Muscle of arm (tissue), 1 donor: ENCODE measurements at regions not wholly inside any gene's neighbourhood (a gene's known extent, or its start where the extent isn't known, plus 50 kb on each side); places are given as distances from the start of the nearest gene placed in this dataset.

ENCODE experiments used
- DNase-seq: peaks from one replicate; pipeline ENCODE4 v3.0.0-alpha.2; 2013

DNA sequence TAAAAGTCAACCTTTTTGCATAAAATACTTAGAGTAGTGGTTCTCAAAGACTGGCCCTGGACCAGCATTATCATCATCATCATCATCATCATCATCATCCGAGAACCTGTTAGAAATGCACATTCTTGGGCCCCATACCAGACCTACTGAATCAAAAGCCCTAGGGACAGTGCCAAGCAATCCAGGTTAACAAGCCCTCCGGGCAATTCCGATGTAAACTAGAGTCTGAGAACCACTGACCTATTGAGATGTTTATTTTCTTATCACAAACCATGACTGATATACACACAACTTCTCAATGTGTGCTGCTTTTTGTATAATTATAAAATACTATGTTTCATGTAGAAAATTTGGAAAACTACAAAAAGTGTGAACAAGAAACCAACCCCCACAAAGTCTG is 133.4 kb upstream of the GATB start:
- DNase-seq = no peak

DNA sequence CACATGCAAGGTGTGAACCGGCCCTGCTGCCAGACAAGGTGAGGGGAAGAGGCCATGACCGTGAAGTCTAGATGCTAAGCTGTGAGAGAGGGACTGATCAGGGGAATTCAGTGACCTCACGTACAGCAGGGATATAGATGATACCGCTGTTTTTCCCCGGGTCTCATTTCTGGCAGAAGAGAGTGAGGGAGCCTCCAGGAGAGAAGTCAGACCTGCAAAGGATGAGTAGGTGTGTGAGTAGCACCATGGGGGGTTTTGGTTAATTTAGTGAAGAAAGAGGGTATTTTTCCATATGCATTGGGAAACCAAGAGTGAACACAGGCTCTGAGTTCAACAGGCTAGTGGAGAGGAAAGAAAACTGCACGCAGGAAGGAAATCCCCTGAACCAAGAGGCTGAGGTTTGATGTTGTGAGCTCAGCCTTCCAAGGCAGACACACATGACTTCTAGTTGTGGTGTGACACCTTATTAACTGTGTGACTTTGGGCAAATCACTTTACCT is 127.6 kb upstream of the GATB start:
- no peak for DNase-seq

DNA sequence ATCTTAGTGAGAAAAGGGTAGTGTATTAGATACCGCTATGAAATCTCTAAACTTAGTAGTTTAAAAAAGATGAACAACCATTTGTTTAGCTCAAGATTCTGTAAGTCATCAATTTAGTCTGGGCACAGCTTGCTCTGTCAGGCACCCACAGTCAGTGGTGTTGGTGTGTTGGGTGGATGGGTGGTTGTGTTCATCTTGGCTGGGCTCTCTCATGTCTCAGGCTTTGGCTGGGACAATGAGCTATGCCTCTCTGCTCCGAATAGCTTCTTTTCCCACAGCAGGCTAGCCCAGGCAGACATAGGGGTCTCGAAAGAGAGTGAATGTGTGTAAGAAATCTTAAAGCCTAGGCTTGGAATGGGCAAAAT is 127.0 kb upstream of the GATB start:
- no peak for DNase-seq

DNA sequence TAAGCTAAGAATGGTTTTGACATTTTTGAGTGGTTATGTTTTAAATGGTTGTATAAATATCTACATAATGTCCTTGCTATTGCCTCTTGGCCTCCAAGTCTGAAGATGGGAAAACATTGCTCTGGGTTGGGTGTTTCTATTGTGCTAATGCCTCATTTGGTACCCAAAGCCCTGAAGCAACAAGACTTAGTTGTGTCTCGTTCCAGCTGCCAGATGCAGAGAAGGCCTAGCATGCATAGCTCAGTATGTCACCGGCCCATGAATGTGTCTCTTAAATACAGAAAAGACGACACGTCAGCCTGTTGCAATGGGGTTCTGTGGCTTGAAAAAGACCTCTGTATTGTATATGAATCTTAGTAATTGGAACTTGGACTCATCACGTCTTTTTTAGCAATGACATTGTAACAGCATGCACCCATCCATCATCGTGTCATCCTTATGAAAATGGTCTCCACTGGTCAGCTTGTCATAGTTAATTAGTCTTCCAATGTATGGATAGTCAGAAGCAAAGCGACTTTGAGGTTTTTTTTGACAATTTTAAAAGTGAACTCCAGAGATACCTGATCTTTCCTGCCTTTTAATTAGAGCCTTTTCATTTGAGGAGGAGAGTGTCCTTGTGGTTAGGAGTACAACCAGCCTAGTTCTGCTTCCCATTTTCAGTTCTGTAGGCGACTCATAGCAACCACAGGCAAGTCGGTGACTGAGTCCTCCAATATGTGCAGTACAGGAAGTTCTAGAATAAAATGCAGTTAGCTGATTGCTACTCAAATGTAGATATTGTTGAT is 126.4 kb upstream of the GATB start:
- no peak for DNase-seq

DNA sequence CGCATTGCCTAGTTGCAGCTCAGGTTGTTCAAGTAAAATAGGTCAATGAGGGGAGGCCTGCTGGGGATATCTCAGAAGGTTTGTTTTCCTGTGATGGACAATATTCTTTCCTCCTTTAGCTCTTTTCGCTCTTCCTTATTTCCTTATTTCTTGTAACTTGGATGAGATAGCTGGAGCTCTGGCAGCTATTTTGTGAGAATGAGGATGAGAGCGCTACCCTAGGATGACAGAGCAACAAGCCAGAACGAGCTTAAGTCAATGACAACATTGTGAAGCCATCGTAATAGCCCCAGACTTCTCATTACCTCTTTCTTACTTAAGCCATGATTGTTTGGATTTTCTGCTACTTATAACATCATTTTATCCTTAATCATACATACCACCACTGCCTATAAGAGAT is 124.3 kb upstream of the GATB start:
- no peak for DNase-seq

DNA sequence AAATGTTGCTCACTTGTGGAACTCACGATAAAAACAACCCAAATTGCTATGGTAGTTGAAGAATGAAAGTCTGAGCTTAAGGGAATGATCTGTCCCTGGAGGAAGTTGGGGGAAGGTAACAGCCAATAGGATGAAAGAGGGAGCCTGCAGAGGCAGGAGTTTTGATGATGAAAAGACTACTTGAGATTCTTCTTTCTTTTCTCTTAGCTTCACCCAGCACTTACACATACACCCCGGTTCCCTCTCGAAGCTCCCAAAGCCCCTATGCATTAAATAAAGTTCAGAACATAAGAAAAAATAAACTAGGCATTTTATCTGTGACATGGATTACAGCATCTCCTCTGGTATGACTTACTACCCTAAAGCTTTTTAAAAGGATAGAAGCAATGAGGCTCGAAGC is 122.9 kb upstream of the GATB start:
- no peak for DNase-seq

DNA sequence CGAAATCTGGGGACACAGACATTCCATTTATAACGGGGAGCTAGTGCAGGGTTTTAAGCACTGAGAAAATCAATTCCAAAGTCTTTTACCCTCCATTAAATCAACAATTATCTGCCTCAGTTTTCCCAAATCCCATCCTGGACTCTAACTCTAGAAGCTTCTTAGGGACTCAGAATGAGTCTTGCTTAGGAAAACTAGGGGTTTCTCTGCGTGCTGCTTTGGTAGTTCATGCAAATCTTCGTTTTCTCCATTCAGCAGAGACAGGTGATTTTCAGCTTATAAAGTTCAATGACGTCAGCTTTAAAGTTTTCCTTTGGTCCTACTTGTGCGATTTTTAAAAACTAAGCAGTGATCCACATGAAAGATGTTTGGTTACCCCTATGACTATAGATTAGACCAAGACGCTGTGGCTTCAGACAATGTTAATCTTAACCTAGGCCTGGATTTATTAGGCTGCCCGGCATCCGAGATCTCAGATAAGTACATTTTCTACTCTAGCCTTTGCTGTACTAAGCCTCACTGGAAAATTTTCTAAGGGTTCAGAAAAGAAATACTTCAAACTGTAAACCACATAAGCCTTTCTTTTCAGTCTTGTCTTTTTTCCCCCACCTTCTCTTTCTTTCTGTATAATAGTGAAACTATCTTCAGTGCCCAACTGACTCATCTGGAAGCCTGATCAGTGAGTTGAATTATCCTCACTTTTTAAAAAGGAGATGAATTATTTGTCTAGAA is 121.4 kb upstream of the GATB start:
- no peak for DNase-seq

DNA sequence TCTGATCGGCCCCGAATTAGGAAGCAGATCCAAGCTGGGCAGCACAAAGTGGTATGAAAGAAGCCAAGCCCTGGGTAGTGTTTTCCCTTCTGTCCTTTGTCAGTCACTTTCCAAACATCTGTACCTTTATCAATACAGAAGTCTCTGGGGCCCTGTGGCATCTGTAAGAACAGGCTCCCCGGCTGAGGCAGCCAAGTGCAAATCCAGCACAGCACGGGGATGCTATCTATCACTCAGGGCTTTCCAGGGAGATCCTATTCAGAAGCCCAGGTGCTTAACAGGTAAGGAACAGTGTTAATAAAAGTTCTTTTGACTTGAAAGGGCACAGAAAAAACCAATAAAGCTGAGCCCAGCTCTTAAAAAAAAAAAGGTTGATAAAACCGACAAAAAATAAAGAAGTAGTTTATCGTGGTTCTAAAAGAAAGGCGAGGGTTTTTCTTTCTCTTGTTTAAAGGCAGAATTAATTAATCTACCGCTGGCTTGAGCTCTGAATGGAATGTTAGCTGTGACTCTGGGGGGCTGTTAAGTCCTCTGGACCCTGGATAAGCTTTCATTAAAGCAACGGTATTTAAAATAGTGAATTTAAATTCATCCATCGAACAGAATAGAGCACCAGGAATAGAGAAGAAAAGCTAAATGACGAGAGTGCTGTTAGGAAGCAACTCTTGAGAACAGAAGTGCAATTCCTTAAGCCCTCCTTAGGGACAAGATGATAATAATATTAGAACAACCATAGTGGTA is 119.1 kb upstream of the GATB start:
- no peak for DNase-seq

DNA sequence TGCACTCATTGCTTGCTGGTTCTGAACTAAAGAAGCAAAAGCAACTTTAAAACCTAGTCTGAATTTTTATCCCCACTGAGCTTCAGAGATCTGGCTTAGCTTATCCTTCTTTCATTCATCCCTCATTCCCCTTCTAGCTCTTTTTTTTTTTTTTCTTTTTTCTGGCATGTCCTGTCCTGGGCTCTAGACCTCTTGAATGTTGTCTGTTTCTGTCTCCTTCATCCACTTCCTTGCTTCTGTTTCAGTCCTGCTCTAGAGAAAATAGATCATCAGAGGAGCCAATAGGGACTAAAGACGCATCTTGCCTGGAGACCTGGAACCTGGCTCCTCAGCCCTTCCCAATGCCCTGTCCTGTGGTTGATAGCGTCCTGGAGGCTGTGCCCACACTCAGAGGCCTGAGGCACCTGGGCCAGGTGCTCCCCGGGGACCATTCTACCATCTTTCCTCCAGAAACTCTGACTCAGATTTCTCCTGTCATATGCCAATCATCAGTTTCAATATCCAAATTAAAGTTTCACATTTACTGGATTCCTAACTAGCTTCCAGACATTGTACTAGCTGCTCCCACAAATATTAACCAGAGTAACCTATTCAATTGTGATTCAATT is 115.7 kb upstream of the GATB start:
- no peak for DNase-seq

DNA sequence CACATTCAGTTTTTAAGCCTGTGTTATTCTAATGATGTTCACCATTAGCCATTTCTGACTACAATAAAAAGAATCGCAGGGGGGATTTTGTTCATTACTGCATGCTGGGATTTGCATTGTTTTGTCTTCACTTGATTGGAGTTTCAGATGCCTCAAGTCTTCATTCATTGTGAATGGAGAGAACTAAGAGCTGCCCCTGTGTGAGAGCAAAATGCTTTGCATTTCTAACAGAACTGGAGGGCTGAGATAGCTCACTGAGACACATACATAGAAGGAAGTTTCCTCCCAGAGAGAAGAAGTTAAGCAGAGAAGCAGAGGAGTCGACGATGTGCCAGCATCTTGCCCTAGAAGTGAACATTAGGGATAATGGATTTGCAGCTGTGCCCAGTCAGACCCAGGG is 113.5 kb upstream of the GATB start:
- no peak for DNase-seq

DNA sequence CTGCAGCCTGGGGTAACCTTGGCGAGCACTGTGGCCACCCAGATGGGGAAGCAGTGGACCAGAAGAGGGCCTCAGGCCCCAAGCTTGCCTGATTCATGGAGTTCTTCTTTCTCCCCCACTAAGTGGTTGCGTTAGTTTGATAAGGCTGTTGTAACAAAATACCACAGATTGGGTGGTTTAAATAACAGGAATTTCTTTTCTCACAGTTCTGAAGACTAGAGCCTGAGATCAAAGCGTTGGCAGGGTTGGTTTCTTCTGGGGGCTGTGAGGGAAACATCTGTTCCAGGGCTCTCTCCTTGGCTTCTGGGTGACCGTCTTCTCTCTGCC is 105.7 kb upstream of the GATB start:
- DNase-seq = no peak

DNA sequence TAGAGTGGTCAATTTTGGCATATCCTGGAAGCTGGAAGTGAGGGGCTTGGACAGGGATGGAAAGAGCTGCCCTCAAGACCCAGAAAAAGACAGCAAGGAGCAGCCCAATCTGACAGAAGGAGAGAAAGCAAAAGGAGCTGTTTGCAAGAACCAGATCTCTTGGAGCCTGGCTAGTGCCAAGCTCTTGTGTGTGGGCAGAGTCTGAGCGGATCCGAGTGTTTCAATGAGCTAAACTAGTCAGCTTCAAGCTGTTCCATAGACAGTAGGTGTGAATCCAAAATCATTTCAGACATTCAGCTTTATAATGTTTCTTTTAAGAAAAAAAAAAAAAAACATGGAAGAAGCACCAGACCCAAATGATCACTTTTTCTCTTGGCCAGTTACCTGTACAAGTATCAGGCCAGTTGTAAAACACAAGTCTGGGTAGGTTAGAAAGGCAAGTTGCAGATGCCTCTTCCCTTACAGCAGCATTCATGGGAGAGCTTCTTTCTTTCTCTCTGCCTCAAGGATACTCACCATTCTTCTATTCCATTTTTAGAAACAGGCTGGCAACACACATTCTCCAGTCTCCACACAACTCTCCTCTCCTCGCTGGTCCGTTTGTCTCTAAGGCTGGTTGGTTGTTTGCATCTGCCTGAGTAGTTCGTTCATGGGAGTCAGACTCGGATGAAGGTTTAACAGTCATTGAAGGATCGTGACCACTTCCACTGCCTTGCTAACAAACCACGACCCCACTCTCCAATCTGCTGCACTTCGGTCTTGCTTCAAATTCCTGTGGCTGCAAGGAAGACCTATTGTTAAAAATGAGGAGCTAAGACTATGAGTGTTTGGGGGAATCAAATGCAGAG is 105.2 kb upstream of the GATB start:
- DNase-seq = no peak

DNA sequence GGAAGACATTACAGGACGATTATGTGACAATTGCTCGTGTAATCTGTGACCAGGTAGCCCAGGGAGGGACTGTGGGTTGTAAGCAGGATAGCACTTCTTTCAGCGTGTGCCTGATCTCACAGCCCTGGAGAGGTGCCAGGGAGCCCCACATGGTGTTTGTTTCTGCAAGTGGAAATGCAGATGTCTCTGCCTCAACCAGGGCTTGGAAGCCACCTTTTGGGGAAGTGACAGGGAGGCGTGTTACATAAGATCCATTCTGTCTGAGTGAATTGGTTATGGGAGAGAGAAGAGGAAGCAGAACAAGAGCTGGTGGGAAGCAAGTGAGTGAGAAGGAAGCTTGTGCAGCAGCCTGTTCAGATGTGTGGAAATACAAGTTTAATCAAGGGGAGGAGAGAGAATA is 104.5 kb upstream of the GATB start:
- peak; percentile 40 for DNase-seq

DNA sequence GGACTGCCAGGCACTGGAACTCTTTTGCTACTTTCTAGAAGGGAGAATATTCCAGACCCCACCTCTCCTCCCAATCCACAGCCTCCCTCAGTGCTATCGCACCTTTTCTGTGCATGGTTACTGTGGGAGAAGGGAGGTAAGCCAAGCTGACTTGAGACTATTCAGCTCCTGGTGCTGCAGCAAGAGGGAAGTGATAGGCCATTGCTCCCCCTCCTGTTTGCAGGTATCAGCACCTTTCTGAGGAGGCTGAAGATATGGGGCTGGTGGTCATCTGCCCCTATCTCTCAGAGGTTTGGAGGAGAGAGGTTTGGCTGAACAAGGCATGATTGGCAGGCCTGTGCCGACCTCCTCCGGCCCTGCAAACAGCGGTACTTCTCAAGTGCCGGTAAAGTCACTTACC is 103.3 kb upstream of the GATB start:
- no peak for DNase-seq

DNA sequence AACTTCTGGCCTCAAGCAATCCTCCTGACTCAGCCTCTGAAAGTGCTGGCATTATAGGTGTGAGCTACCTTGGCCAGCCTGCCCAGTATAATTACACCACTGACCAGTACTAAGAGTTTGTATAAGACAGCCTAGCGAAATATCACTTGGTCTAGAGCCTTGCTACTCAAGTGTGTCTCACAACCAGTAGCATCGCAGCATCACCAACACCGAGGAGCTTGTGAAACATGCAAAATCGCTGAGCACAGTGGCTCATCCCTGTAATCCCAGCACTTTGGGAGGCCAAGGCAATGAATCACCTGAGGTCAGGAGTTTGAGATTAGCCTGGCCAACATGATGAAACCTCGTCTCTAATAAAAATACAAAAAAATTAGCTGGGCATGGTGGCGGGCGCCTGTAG is 102.0 kb upstream of the GATB start:
- DNase-seq = no peak

DNA sequence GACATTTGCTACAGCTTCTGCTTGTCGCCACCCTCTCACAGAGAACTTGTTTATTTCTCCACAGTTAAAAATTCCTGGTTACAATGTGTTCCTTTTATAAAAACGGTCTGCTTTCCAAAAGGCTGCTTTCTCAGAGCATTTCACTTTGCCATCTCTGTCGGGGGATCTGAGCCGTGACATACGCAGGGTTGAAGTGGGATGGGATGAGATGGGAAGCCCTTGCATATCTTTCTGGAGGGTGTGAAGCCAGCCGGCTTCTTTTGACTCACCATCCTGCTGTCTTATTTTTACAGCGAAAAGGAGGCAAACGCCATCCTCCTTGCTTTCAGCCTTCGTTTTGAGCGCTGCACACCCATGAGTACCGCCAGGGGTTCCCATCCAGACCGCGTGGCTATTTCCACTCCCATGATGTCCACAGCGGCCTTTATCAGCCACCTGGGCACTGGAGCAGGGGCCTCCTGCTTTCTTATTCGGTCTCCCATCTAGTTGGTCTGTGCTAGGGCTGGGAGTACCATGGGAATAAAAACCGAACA is 99.8 kb upstream of the GATB start:
- no peak for DNase-seq

DNA sequence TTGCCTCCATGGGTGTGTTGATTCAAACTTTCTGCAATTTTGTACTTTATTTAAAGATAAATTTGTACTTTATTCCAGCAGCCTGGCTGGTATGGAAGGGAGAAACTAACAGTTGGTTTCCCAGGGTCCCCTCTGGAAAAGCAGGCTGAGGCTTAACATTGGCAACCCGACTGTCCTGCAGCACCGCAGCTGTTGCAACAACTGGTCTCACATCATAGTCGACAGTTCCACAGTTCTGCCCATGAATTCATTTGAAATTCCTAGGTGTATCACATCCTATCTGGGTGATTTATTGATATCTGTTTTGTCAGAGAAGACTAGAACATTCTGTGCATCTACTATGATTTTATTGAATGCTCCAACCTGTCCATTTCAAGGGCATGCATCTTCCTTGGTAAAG is 98.8 kb upstream of the GATB start:
- no peak for DNase-seq

DNA sequence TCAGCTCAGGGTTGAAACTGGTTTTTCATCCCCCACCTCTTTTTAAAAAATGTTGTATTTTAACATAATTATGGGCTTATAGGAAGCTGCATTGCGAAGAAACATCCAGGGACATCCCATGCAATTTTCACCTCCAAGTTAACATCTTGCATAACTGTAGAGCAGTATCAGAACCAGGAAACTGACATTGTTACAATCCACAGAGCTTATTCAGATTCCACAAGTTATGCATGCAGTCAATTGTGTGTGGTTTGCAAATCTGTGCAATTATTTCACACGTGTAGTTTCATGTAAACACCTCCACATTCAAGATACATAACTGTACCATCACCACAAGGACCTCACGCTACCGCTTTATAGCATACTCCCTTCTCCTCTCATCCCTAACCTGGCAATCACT is 97.5 kb upstream of the GATB start:
- no peak for DNase-seq

DNA sequence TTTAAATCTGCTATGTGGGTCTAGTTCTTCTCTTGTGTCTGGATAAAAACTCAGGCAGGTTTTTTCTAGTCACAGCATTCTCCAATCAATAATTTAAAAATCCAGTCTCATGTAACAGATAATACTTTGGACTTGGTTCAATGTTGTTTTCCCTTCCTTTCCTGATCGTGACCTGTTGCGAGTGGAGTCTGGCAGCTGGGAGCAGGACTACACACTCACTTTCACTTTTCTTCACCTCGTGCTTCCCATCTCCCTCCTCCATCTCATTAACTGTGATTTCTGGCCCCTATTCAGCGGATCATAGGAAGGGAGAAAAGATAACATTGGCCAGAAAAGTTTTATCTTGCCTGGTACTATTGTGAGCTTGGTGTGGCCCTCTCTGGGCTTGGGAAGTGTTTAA is 96.6 kb upstream of the GATB start:
- DNase-seq = no peak

DNA sequence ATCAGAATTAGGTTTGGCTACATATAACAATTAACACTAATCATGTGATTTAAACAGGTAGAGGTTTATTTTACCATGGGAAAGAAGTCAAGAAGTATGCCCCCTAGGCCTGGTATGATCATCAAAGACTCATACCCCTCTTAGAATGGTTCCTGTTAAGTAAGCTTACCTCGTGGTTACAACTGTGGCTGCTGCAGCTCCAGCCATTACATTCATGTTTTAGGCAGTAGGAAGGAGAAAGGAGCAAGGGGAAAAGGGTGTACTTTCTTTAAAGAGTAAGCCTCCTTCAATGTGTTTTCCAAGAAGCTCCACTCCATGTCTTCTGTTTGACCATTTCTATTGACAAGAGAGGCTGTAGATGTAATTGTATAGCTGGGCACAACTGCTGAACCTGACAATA is 94.9 kb upstream of the GATB start:
- no peak for DNase-seq

DNA sequence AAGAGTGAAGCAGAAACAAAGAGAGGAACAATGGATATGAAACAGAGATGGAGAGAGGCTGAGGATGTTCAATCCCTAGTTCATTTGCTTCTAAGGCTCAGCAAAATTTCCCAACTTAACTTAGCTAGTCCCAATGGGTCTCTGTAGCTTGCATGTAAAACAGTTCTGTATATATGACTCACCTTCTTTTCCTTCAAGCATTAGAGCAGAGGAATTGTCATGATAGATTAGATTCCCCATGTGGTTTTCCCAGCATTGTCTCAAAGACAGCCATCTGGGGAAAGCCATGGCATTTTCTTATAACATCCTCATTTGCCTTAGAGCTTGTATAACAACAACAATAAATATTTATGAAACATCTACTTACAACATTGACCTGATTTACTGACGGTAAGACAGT is 93.9 kb upstream of the GATB start:
- DNase-seq = no peak
